Loucy (cell line): ENCODE measurements at regions not wholly inside any gene's neighbourhood (a gene's known extent, or its start where the extent isn't known, plus 50 kb on each side); places are given as distances from the start of the nearest gene placed in this dataset.

Experiments used
- H2AFZ ChIP-seq: fragments of 200-600 bp; sonication (generic); 2 replicates; pipeline ENCODE4 v1.6.0; 2016; ENCODE audit warnings: antibody characterized with exemption, mild to moderate bottlenecking, low read length, moderate library complexity
- H3F3A ChIP-seq: fragments of 200-600 bp; 2 replicates; pipeline ENCODE4 v1.6.0; 2016; ENCODE audit warnings: antibody characterized with exemption, low read depth, mild to moderate bottlenecking
- H3K27me3 ChIP-seq: fragments of 200-600 bp; sonication (generic); 2 replicates; pipeline ENCODE4 v1.6.1; 2014; ENCODE audit warnings: low read length, mild to moderate bottlenecking; ENCODE audit not compliant: insufficient read depth, poor library complexity, severe bottlenecking
- H3K36me3 ChIP-seq: fragments of 200-600 bp; sonication (generic); 2 replicates; pipeline ENCODE4 v1.6.1; 2016; ENCODE audit warnings: low read length; ENCODE audit not compliant: insufficient read depth
- H3K4me1 ChIP-seq: fragments of 200-600 bp; sonication (generic); 2 replicates; pipeline ENCODE4 v1.5.1; 2014; ENCODE audit warnings: low read length, mild to moderate bottlenecking; ENCODE audit not compliant: insufficient read depth, poor library complexity, severe bottlenecking
- H3K4me2 ChIP-seq: fragments of 200-600 bp; sonication (generic); 2 replicates; pipeline ENCODE4 v1.6.0; 2014; ENCODE audit warnings: antibody characterized with exemption, low read length, low read depth, mild to moderate bottlenecking; ENCODE audit not compliant: poor library complexity, severe bottlenecking
- H3K4me3 ChIP-seq: fragments of 200-600 bp; sonication (generic); 2 replicates; pipeline ENCODE4 v1.5.1; 2014; ENCODE audit warnings: low read length, mild to moderate bottlenecking, mixed read lengths; ENCODE audit not compliant: poor library complexity, severe bottlenecking
- H3K79me2 ChIP-seq: fragments of 200-600 bp; sonication (generic); 2 replicates; pipeline ENCODE4 v1.6.1; 2014; ENCODE audit warnings: low read length; ENCODE audit not compliant: insufficient read depth
- H3K9ac ChIP-seq: fragments of 200-600 bp; sonication (generic); 2 replicates; pipeline ENCODE4 v1.6.0; 2014; ENCODE audit warnings: mild to moderate bottlenecking, low read depth, low read length, moderate library complexity; ENCODE audit not compliant: poor library complexity, severe bottlenecking
- H3K9me2 ChIP-seq: fragments of 200-600 bp; sonication (generic); replicated peaks from 2 replicates; pipeline ENCODE4 v1.6.1; 2016; ENCODE audit warnings: low read depth, low read length, mixed read lengths
- H3K9me3 ChIP-seq: fragments of 200-600 bp; sonication (generic); 2 replicates; pipeline ENCODE4 v1.6.1; 2014; ENCODE audit warnings: mild to moderate bottlenecking, antibody characterized with exemption, low read length, low read depth; ENCODE audit not compliant: insufficient read depth
- H4K20me1 ChIP-seq: fragments of 200-600 bp; sonication (generic); 2 replicates; pipeline ENCODE4 v1.6.0; 2014; ENCODE audit warnings: antibody characterized with exemption, low read length, mild to moderate bottlenecking; ENCODE audit not compliant: insufficient read depth, poor library complexity, severe bottlenecking
- EZH2phosphoT487 ChIP-seq: fragments of 200-600 bp; IDR thresholded peaks from 2 replicates; pipeline ENCODE4 v1.6.1; 2018; ENCODE audit warnings: antibody characterized with exemption, mild to moderate bottlenecking, moderate library complexity, borderline replicate concordance
- TF ChIP-seq, protein P1 (sequence below): fragments of 200-600 bp; sonication (generic); conservative IDR thresholded peaks from 2 replicates; pipeline ENCODE4 v1.5.1; 2014; ENCODE audit warnings: mild to moderate bottlenecking, antibody characterized with exemption, low read length

DNA sequence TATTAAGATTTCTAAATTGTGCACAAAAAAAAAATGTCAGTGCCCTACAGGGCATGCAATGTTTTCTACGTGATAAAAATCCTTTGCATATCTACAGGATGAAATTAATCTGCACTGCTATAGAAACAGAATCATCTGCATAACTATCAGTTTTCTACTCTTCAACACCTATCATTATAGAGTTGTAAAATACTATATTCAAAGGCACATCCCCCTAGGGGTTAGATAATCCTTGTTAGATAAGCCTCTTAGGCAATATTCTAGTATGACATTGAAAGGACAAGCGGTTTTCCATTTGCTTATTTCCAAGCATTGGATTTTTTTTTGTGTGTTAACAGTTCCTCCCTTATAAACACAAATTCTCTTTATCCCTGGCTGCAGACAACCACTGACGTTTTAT lies 98.7 kb upstream of the LAMA2 start:
- Histone ChIP-seq H3K27me3 (no peaks in the 10 kb centered on the region), H3K9me2 (no peaks in the 10 kb centered on the region), H3K36me3 (no peaks in the 10 kb centered on the region), H3K9me3 (no peaks in the 10 kb centered on the region), H3K4me3 (no peak overlapping the region), H3K4me2 (no peak overlapping the region), H3K9ac (no peak overlapping the region), H3K4me1 (no peaks in the 10 kb centered on the region), H3F3A (no peaks in the 10 kb centered on the region), H3K79me2 (no peaks in the 10 kb centered on the region), H2AFZ (no peak overlapping the region), H4K20me1 (no peaks in the 10 kb centered on the region)
- TF ChIP-seq, protein P1, sequence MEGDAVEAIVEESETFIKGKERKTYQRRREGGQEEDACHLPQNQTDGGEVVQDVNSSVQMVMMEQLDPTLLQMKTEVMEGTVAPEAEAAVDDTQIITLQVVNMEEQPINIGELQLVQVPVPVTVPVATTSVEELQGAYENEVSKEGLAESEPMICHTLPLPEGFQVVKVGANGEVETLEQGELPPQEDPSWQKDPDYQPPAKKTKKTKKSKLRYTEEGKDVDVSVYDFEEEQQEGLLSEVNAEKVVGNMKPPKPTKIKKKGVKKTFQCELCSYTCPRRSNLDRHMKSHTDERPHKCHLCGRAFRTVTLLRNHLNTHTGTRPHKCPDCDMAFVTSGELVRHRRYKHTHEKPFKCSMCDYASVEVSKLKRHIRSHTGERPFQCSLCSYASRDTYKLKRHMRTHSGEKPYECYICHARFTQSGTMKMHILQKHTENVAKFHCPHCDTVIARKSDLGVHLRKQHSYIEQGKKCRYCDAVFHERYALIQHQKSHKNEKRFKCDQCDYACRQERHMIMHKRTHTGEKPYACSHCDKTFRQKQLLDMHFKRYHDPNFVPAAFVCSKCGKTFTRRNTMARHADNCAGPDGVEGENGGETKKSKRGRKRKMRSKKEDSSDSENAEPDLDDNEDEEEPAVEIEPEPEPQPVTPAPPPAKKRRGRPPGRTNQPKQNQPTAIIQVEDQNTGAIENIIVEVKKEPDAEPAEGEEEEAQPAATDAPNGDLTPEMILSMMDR: no peak
- no peak for TF ChIP-seq EZH2phosphoT487

DNA sequence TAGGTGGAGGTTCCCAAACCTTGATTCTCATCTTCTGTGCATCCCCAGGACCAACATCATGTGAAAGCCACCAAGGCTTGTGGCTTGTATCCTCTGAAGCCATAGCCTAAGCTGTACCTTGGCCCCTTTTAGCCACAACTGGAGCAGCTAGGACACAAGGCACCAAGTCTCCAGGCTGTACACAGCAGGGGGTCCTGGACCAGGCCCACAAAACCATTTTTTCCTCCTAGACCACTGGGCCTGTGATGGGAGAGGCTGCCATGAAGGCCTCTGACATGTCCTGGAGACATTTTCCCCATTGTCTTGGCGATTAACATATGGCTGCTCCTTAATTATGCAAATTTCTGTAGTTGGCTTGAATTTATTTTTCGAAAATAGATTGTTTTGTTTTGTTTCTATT lies 114.8 kb upstream of the LAMA2 start:
- Histone ChIP-seq H3K79me2 (no peaks in the 10 kb centered on the region), H3K9me2 (no peaks in the 10 kb centered on the region), H3K27me3 (no peaks in the 10 kb centered on the region), H3F3A (no peaks in the 10 kb centered on the region), H2AFZ (no peak overlapping the region), H3K4me2 (no peak overlapping the region), H3K9me3 (no peaks in the 10 kb centered on the region; the same call in 1 of the 2 replicates), H3K4me3 (no peak overlapping the region), H3K4me1 (no peaks in the 10 kb centered on the region), H4K20me1 (no peaks in the 10 kb centered on the region), H3K9ac (no peak overlapping the region), H3K36me3 (no peaks in the 10 kb centered on the region)
- no peak for TF ChIP-seq EZH2phosphoT487
- TF ChIP-seq, protein P1: no peak

DNA sequence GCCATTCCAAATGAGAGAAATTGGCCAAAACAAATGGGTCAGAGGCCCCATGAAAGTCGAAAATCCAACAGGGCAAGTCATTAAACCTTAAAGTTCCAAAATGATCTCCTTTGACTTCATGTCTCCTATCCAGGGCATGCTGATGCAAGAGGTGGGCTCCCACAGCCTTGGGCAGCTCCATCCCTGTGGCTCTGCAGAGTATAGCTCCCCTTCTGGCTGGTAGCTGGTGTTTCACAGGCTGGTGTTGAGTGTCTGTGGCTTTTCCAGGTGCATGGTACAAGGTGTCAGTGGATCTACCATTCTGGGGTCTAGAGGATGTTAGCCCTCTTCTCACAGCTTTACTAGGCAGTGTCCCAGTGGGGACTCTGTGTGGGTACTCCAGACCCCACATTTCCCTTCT lies 115.2 kb upstream of the LAMA2 start:
- TF ChIP-seq, protein P1: no peak
- no peak for TF ChIP-seq EZH2phosphoT487
- Histone ChIP-seq H3K4me1 (no peaks in the 10 kb centered on the region), H3K9me3 (no peaks in the 10 kb centered on the region; the same call in 1 of the 2 replicates)

More for the DNA sequence above, 115.2 kb upstream of the LAMA2 start:
- H3K27me3 ChIP-seq: no peaks in the 10 kb centered on the region
- H3K36me3 ChIP-seq: no peaks in the 10 kb centered on the region
- H4K20me1 ChIP-seq: no peaks in the 10 kb centered on the region
- H2AFZ ChIP-seq: no peak overlapping the region
- no peaks in the 10 kb centered on the region for H3K9me2 ChIP-seq
- no peak overlapping the region for H3K9ac ChIP-seq
- H3K79me2 ChIP-seq: no peaks in the 10 kb centered on the region
- no peak overlapping the region for H3K4me2 ChIP-seq
- no peaks in the 10 kb centered on the region for H3F3A ChIP-seq
- H3K4me3 ChIP-seq: no peak overlapping the region
